ENCODE measurements at regions not wholly inside any gene's neighbourhood (a gene's known extent, or its start where the extent isn't known, plus 50 kb on each side); places are given as distances from the start of the nearest gene placed in this dataset.

- H3K4me1 ChIP-seq (ENCODE audit: control insufficient read depth in 1 of 2, insufficient read depth in 2 of 2, low read length in 2 of 2) = no peaks in the 10 kb centered on the region
- H4K91ac ChIP-seq (ENCODE audit: low read depth, low read length) = no peak overlapping the region
- H2BK12ac ChIP-seq (ENCODE audit: low read length) = no peak overlapping the region
- H3K36me3 ChIP-seq (ENCODE audit: control insufficient read depth in 1 of 2, insufficient read depth in 2 of 2, low read length in 2 of 2) = no peaks in the 10 kb centered on the region
- no peaks in the 10 kb centered on the region for H3K79me1 ChIP-seq (ENCODE audit: low read length)
- no peaks in the 10 kb centered on the region for H3K9me3 ChIP-seq (ENCODE audit: insufficient read depth, low read depth, low read length)
- no peaks in the 10 kb centered on the region for H3K79me2 ChIP-seq (ENCODE audit: control insufficient read depth, insufficient read depth, low read length, poor library complexity)
- H2AK5ac ChIP-seq (ENCODE audit: low read length) = no peak overlapping the region
- no peak overlapping the region for H3K18ac ChIP-seq (ENCODE audit: low read length)
- DNase-seq = no peak
- no peaks in the 10 kb centered on the region for H3K27me3 ChIP-seq (ENCODE audit: insufficient read depth, low read length)
- H3K4ac ChIP-seq (ENCODE audit: low read depth, low read length) = no peak overlapping the region
- H2BK5ac ChIP-seq (ENCODE audit: low read depth, low read length, poor library complexity) = no peak overlapping the region
- no peak overlapping the region for H3K27ac ChIP-seq (ENCODE audit: low read depth, low read length)
- no peak overlapping the region for H2AFZ ChIP-seq (ENCODE audit: insufficient read depth, low read length, poor library complexity)
- H3K9ac ChIP-seq (ENCODE audit: low read length) = no peak overlapping the region
- H3K4me3 ChIP-seq (ENCODE audit: low read depth, low read length) = no peak overlapping the region
- no peak overlapping the region for H4K12ac ChIP-seq (ENCODE audit: low read depth, low read length)
- WGBS (ENCODE audit: extremely low coverage, insufficient coverage, insufficient read length) = no CpG with 5 or more reads among the region's 3 CpGs
- no peak overlapping the region for H2BK120ac ChIP-seq (ENCODE audit: insufficient read depth, low read length, poor library complexity)
- H3K4me2 ChIP-seq (ENCODE audit: low read length) = no peak overlapping the region
- H4K8ac ChIP-seq (ENCODE audit: low read depth, low read length) = no peak overlapping the region
- H3K14ac ChIP-seq (ENCODE audit: low read length) = no peak overlapping the region
- H3K23ac ChIP-seq (ENCODE audit: low read length) = no peak overlapping the region
Measured at GRCh38 chr15:37801529-37801928, 132.9 kb upstream of the TMCO5A start.

- no peaks in the 10 kb centered on the region for H3K36me3 ChIP-seq (ENCODE audit: control insufficient read depth in 1 of 2, insufficient read depth in 2 of 2, low read length in 2 of 2)
- H3K14ac ChIP-seq (ENCODE audit: low read length) = no peak overlapping the region
- no peak overlapping the region for H3K27ac ChIP-seq (ENCODE audit: low read depth, low read length)
- no peak overlapping the region for H4K12ac ChIP-seq (ENCODE audit: low read depth, low read length)
- no peak overlapping the region for H3K9ac ChIP-seq (ENCODE audit: low read length)
- WGBS (ENCODE audit: extremely low coverage, insufficient coverage, insufficient read length) = no CpG with 5 or more reads among the region's 1 CpG
- H3K4ac ChIP-seq (ENCODE audit: low read depth, low read length) = no peak overlapping the region
- DNase-seq = no peak
- H3K79me1 ChIP-seq (ENCODE audit: low read length) = no peaks in the 10 kb centered on the region
- no peak overlapping the region for H3K18ac ChIP-seq (ENCODE audit: low read length)
- no peak overlapping the region for H3K4me2 ChIP-seq (ENCODE audit: low read length)
- H4K8ac ChIP-seq (ENCODE audit: low read depth, low read length) = no peak overlapping the region
- no peak overlapping the region for H3K23ac ChIP-seq (ENCODE audit: low read length)
- no peak overlapping the region for H2AK5ac ChIP-seq (ENCODE audit: low read length)
- H3K4me3 ChIP-seq (ENCODE audit: low read depth, low read length) = no peak overlapping the region
- H3K27me3 ChIP-seq (ENCODE audit: insufficient read depth, low read length) = no peaks in the 10 kb centered on the region
- H3K4me1 ChIP-seq (ENCODE audit: control insufficient read depth in 1 of 2, insufficient read depth in 2 of 2, low read length in 2 of 2) = no peaks in the 10 kb centered on the region
- no peaks in the 10 kb centered on the region for H3K79me2 ChIP-seq (ENCODE audit: control insufficient read depth, insufficient read depth, low read length, poor library complexity)
- no peak overlapping the region for H2BK5ac ChIP-seq (ENCODE audit: low read depth, low read length, poor library complexity)
- no peak overlapping the region for H4K91ac ChIP-seq (ENCODE audit: low read depth, low read length)
- no peaks in the 10 kb centered on the region for H3K9me3 ChIP-seq (ENCODE audit: insufficient read depth, low read depth, low read length)
- no peak overlapping the region for H2BK120ac ChIP-seq (ENCODE audit: insufficient read depth, low read length, poor library complexity)
- no peak overlapping the region for H2AFZ ChIP-seq (ENCODE audit: insufficient read depth, low read length, poor library complexity)
- no peak overlapping the region for H2BK12ac ChIP-seq (ENCODE audit: low read length)
Measured at GRCh38 chr15:37806808-37807207, 127.6 kb upstream of the TMCO5A start.

GRCh38 chr15:37810381-37810780 is 124.1 kb upstream of the TMCO5A start:
- Histone ChIP-seq H3K4ac (ENCODE audit: low read depth, low read length) (no peak overlapping the region), H3K27ac (ENCODE audit: low read depth, low read length) (no peak overlapping the region), H3K4me1 (ENCODE audit: control insufficient read depth in 1 of 2, insufficient read depth in 2 of 2, low read length in 2 of 2) (no peaks in the 10 kb centered on the region), H3K36me3 (ENCODE audit: control insufficient read depth in 1 of 2, insufficient read depth in 2 of 2, low read length in 2 of 2) (no peaks in the 10 kb centered on the region), H3K4me2 (ENCODE audit: low read length) (no peak overlapping the region), H3K14ac (ENCODE audit: low read length) (no peak overlapping the region), H2AFZ (ENCODE audit: insufficient read depth, low read length, poor library complexity) (no peak overlapping the region), H2BK12ac (ENCODE audit: low read length) (no peak overlapping the region), H3K9me3 (ENCODE audit: insufficient read depth, low read depth, low read length) (no peaks in the 10 kb centered on the region), H3K4me3 (ENCODE audit: low read depth, low read length) (no peak overlapping the region), H2AK5ac (ENCODE audit: low read length) (no peak overlapping the region), H3K23ac (ENCODE audit: low read length) (no peak overlapping the region), H2BK120ac (ENCODE audit: insufficient read depth, low read length, poor library complexity) (no peak overlapping the region), H4K12ac (ENCODE audit: low read depth, low read length) (no peak overlapping the region), H3K18ac (ENCODE audit: low read length) (no peak overlapping the region), H4K91ac (ENCODE audit: low read depth, low read length) (no peak overlapping the region), H3K9ac (ENCODE audit: low read length) (no peak overlapping the region), H3K79me2 (ENCODE audit: control insufficient read depth, insufficient read depth, low read length, poor library complexity) (no peaks in the 10 kb centered on the region), H3K27me3 (ENCODE audit: insufficient read depth, low read length) (no peaks in the 10 kb centered on the region), H4K8ac (ENCODE audit: low read depth, low read length) (no peak overlapping the region), H3K79me1 (ENCODE audit: low read length) (no peaks in the 10 kb centered on the region), H2BK5ac (ENCODE audit: low read depth, low read length, poor library complexity) (no peak overlapping the region)
- DNase-seq = no peak

GRCh38 chr15:37813306-37813705 is 121.1 kb upstream of the TMCO5A start:
- H3K18ac ChIP-seq (ENCODE audit: low read length) = no peak overlapping the region
- no peak overlapping the region for H4K8ac ChIP-seq (ENCODE audit: low read depth, low read length)
- no peak overlapping the region for H3K9ac ChIP-seq (ENCODE audit: low read length)
- no peak overlapping the region for H4K91ac ChIP-seq (ENCODE audit: low read depth, low read length)
- no peak overlapping the region for H3K4me2 ChIP-seq (ENCODE audit: low read length)
- no peak for DNase-seq
- no peak overlapping the region for H3K23ac ChIP-seq (ENCODE audit: low read length)
- no peak overlapping the region for H3K4me3 ChIP-seq (ENCODE audit: low read depth, low read length)
- H2AFZ ChIP-seq (ENCODE audit: insufficient read depth, low read length, poor library complexity) = no peak overlapping the region
- H3K79me2 ChIP-seq (ENCODE audit: control insufficient read depth, insufficient read depth, low read length, poor library complexity) = no peaks in the 10 kb centered on the region
- H2BK120ac ChIP-seq (ENCODE audit: insufficient read depth, low read length, poor library complexity) = no peak overlapping the region
- no CpG with 5 or more reads among the region's 3 CpGs for WGBS (ENCODE audit: extremely low coverage, insufficient coverage, insufficient read length)
- no peak overlapping the region for H4K12ac ChIP-seq (ENCODE audit: low read depth, low read length)
- H3K36me3 ChIP-seq (ENCODE audit: control insufficient read depth in 1 of 2, insufficient read depth in 2 of 2, low read length in 2 of 2) = no peaks in the 10 kb centered on the region
- no peak overlapping the region for H2BK5ac ChIP-seq (ENCODE audit: low read depth, low read length, poor library complexity)
- H2AK5ac ChIP-seq (ENCODE audit: low read length) = no peak overlapping the region
- no peaks in the 10 kb centered on the region for H3K79me1 ChIP-seq (ENCODE audit: low read length)
- no peak overlapping the region for H2BK12ac ChIP-seq (ENCODE audit: low read length)
- H3K9me3 ChIP-seq (ENCODE audit: insufficient read depth, low read depth, low read length) = no peaks in the 10 kb centered on the region
- no peaks in the 10 kb centered on the region for H3K4me1 ChIP-seq (ENCODE audit: control insufficient read depth in 1 of 2, insufficient read depth in 2 of 2, low read length in 2 of 2)
- H3K27ac ChIP-seq (ENCODE audit: low read depth, low read length) = no peak overlapping the region
- no peak overlapping the region for H3K4ac ChIP-seq (ENCODE audit: low read depth, low read length)
- H3K14ac ChIP-seq (ENCODE audit: low read length) = no peak overlapping the region
- H3K27me3 ChIP-seq (ENCODE audit: insufficient read depth, low read length) = no peaks in the 10 kb centered on the region

All from trophoblast cell (in vitro differentiated cells and primary cell).